RWPE2 (cell line): ENCODE measurements at regions not wholly inside any gene's neighbourhood (a gene's known extent, or its start where the extent isn't known, plus 50 kb on each side); places are given as distances from the start of the nearest gene placed in this dataset.

ENCODE experiments used
- ATAC-seq: fragments of 200-7000 bp; cut with Tn5 transposase; 3 replicates; pipeline ENCODE4 v1.9.1; 2021; ENCODE audit warnings: low read depth
- DNase-seq: peaks from one replicate; pipeline ENCODE4 v3.0.0-alpha.2; 2020; ENCODE audit warnings: low spot score
- H3K27ac ChIP-seq: fragments of 450-650 bp; 2 replicates; pipeline ENCODE4 v1.5.1; 2017; ENCODE audit warnings: mild to moderate bottlenecking; ENCODE audit not compliant: poor library complexity, severe bottlenecking
- H3K27me3 ChIP-seq: fragments of 250-450 bp; sonication (Bioruptor Pico); 2 replicates; pipeline ENCODE4 v1.5.1; 2021; ENCODE audit warnings: mild to moderate bottlenecking, moderate library complexity; ENCODE audit not compliant: insufficient read depth, poor library complexity, severe bottlenecking
- H3K36me3 ChIP-seq: fragments of 250-450 bp; sonication (Bioruptor Pico); 2 replicates; pipeline ENCODE4 v1.5.1; 2020; ENCODE audit warnings: low read depth, mild to moderate bottlenecking, moderate library complexity
- H3K4me1 ChIP-seq: fragments of 250-450 bp; sonication (Bioruptor Pico); 2 replicates; pipeline ENCODE4 v1.5.1; 2021; ENCODE audit warnings: mild to moderate bottlenecking, moderate library complexity; ENCODE audit not compliant: insufficient read depth, poor library complexity, severe bottlenecking
- H3K4me3 ChIP-seq: fragments of 250-450 bp; sonication (Bioruptor Pico); 2 replicates; pipeline ENCODE4 v1.5.1; 2021; ENCODE audit warnings: mild to moderate bottlenecking, moderate library complexity; ENCODE audit not compliant: severe bottlenecking
- H3K9me3 ChIP-seq: fragments of 250-450 bp; sonication (Bioruptor Pico); 2 replicates; pipeline ENCODE4 v1.5.1; 2021; ENCODE audit warnings: mild to moderate bottlenecking, moderate library complexity; ENCODE audit not compliant: severe bottlenecking
- TF ChIP-seq, protein P1 (sequence below): fragments of 450-650 bp; IDR thresholded peaks from one replicate; pipeline ENCODE4 v1.5.1; 2017; ENCODE audit warnings: mild to moderate bottlenecking, moderate library complexity; ENCODE audit not compliant: poor library complexity, severe bottlenecking

DNA sequence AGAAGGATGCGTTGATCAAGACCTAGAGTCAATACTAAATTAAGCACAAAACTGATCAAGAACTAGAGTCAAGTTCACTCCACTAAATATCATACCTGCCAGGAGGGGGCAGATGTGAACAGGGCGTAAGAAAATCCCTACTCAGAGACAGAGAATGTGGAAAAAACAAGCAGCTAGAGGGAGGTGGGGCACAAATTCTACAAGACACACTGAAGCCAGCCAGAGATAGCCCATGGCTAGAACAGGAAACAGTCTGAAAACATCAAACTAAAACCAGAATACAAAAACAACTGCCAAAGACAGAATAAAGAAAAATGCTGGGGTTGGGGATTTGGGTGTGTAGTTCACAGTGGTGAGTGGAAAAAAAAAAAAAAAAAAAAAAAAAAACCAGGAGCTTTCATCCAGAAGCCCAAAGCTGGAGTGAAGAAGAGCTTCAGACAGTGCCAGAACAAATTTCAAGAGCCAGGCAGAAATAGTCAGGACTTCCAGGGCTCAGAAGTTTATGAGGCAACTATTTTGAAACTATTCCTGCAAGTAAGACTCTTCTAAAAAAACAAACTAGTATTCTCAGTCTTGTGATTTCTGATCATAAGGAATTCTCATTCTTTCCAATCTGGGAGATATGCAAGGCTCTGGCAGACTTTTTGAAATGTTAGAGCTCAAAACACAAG lies 118.3 kb downstream of the CCDC71L start:
- H3K27ac ChIP-seq, result no peak overlapping the region
- H3K27me3 ChIP-seq, result no peaks in the 10 kb centered on the region
- H3K4me1 ChIP-seq, result no peaks in the 10 kb centered on the region
- H3K9me3 ChIP-seq, result no peaks in the 10 kb centered on the region
- DNase-seq, result no peak
- H3K4me3 ChIP-seq, result no peak overlapping the region
- peak; percentile 92 for ATAC-seq
- H3K36me3 ChIP-seq, result no peaks in the 10 kb centered on the region
- TF ChIP-seq, protein P1, sequence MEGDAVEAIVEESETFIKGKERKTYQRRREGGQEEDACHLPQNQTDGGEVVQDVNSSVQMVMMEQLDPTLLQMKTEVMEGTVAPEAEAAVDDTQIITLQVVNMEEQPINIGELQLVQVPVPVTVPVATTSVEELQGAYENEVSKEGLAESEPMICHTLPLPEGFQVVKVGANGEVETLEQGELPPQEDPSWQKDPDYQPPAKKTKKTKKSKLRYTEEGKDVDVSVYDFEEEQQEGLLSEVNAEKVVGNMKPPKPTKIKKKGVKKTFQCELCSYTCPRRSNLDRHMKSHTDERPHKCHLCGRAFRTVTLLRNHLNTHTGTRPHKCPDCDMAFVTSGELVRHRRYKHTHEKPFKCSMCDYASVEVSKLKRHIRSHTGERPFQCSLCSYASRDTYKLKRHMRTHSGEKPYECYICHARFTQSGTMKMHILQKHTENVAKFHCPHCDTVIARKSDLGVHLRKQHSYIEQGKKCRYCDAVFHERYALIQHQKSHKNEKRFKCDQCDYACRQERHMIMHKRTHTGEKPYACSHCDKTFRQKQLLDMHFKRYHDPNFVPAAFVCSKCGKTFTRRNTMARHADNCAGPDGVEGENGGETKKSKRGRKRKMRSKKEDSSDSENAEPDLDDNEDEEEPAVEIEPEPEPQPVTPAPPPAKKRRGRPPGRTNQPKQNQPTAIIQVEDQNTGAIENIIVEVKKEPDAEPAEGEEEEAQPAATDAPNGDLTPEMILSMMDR, result peak; percentile 82

DNA sequence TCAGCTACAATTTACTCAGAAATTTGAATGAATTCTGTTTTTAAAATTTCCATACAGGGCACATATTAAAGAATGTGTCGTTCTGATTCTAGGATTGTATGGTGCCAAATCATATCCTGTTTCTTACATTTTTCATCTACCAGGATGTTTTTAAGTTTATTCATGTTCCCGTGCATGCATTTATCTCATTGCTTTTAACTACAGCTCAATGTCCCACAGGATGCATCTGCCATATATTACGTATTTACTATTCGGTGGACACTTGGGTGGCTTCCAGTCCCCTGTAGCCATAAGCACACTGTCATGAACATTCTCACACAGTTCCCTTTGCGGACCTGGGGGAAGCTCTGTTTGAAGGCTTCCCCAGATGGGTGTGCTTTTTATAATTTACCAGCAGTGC lies 122.3 kb downstream of the CCDC71L start:
- DNase-seq (no peak), ATAC-seq (no peak)
- Histone ChIP-seq H3K36me3 (no peaks in the 10 kb centered on the region), H3K27me3 (no peaks in the 10 kb centered on the region), H3K27ac (no peak overlapping the region), H3K4me3 (no peak overlapping the region), H3K4me1 (no peaks in the 10 kb centered on the region), H3K9me3 (no peaks in the 10 kb centered on the region)
- TF ChIP-seq, protein P1, result no peak

DNA sequence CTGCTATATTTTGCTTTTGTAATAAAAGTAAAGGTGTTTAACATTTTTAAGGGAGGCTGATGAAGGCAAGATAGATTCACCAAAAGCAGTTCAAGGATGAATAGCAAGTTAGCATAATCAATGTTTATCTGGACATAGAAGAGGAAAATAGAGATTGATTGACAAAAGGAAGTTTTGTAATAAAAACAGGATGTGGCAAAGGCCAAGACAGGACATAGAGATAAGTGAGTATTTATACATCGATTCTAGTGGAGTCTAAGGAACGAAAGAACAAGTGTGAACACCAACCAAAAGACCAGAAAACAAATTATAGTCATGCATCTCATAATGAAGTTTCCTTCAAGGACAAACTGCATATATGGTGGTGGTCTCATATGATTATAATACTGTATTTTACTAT lies 123.8 kb downstream of the CCDC71L start:
- H3K27ac ChIP-seq, result no peak overlapping the region
- no peaks in the 10 kb centered on the region for H3K27me3 ChIP-seq
- ATAC-seq, result no peak

DNA sequence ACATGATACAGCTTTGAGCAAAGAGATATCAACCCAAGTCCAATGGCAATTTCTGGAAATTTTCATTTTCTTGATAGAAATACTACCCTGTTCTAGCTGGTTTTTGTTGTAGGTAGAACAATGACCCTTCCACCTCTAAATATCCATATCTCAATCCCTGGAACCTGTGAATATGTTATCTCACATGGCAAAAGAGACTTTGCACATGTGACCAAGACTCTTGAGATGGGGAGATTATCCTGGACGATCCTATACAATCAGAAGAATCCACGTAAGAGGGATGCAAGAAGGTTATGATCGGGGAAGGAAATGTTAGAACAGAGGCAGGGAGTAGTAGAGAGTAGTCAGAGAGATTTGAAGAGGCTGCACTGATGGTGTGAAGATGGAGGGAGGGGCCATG lies 124.9 kb downstream of the CCDC71L start:
- ATAC-seq (no peak), DNase-seq (no peak)
- Histone ChIP-seq H3K4me1 (no peaks in the 10 kb centered on the region), H3K36me3 (no peaks in the 10 kb centered on the region), H3K9me3 (no peaks in the 10 kb centered on the region), H3K27me3 (no peaks in the 10 kb centered on the region), H3K4me3 (no peak overlapping the region), H3K27ac (no peak overlapping the region)
- TF ChIP-seq, protein P1, result no peak

More for the DNA sequence above, 123.8 kb downstream of the CCDC71L start:
- no peaks in the 10 kb centered on the region for H3K4me1 ChIP-seq
- DNase-seq, result no peak
- TF ChIP-seq, protein P1, result no peak
- no peak overlapping the region for H3K4me3 ChIP-seq
- no peaks in the 10 kb centered on the region for H3K36me3 ChIP-seq
- H3K9me3 ChIP-seq, result no peaks in the 10 kb centered on the region

DNA sequence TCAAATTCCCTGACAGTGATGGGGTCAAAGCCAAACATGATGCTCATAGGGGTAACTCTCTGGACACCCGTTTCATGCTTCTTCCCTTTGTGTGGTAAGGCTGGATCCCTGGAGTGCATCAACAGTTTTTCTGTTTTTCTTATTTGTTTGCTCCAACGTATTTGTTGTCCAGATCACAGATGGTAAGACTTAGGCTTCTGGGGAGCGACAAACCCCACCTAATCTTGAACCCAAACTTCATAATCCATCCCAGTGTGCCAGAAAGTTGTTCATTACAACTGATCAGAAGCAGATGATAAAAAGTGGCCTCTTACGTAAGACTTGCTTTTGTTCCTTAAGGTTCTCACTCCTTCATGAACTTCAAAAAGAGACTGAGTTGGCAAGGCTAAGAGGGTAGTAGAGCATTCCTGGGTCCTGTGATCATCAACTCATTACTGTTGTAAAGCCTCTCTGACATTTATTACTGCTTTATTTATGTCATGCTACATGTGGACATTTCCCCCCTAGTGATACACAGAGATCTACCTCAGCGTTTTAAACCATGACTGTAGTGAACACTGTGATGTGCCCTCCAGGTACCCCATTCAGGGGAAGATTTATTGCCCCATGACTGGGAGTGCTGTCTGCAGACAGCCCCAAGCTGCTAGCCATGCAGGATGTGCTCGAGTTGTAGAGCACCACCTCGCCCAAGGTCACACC lies 125.6 kb downstream of the CCDC71L start:
- DNase-seq, result no peak
- no peak for ATAC-seq
- no peak overlapping the region for H3K27ac ChIP-seq
- H3K36me3 ChIP-seq, result no peaks in the 10 kb centered on the region
- no peaks in the 10 kb centered on the region for H3K9me3 ChIP-seq
- H3K27me3 ChIP-seq, result no peaks in the 10 kb centered on the region
- no peak overlapping the region for H3K4me3 ChIP-seq
- TF ChIP-seq, protein P1, result no peak
- H3K4me1 ChIP-seq, result no peaks in the 10 kb centered on the region
